GM12873 (cell line): ENCODE measurements at regions not wholly inside any gene's neighbourhood (a gene's known extent, or its start where the extent isn't known, plus 50 kb on each side); places are given as distances from the start of the nearest gene placed in this dataset.

Experiments used
- TF ChIP-seq, protein P1 (sequence below): IDR thresholded peaks from 2 replicates; pipeline ENCODE4 v1.5.1; 2012; ENCODE audit warnings: low read depth, mild to moderate bottlenecking, moderate library complexity, low read length, control low read depth; ENCODE audit not compliant: insufficient read depth; ENCODE audit errors: missing control alignments

DNA sequence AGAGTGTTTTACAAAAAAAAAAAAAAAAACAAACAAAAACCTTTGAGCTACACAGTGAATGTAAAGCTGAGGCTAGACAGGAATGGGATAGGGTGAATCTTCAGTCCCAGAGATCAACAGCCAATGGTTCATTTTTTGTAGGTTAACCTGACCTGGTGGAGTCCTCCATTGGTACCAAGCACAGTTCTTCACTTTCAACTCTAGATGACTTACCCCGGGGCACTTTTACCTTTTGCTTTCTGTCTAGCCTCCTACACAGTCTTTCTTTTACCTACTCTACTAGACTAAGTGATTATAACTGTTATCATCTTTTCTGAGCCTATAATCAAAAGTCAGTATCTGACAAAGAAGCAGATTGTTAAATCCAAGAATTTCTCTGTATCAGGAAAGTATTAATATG is 50.9 kb downstream of the ANXA2R start:
- TF ChIP-seq, protein P1, sequence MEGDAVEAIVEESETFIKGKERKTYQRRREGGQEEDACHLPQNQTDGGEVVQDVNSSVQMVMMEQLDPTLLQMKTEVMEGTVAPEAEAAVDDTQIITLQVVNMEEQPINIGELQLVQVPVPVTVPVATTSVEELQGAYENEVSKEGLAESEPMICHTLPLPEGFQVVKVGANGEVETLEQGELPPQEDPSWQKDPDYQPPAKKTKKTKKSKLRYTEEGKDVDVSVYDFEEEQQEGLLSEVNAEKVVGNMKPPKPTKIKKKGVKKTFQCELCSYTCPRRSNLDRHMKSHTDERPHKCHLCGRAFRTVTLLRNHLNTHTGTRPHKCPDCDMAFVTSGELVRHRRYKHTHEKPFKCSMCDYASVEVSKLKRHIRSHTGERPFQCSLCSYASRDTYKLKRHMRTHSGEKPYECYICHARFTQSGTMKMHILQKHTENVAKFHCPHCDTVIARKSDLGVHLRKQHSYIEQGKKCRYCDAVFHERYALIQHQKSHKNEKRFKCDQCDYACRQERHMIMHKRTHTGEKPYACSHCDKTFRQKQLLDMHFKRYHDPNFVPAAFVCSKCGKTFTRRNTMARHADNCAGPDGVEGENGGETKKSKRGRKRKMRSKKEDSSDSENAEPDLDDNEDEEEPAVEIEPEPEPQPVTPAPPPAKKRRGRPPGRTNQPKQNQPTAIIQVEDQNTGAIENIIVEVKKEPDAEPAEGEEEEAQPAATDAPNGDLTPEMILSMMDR = no peak

DNA sequence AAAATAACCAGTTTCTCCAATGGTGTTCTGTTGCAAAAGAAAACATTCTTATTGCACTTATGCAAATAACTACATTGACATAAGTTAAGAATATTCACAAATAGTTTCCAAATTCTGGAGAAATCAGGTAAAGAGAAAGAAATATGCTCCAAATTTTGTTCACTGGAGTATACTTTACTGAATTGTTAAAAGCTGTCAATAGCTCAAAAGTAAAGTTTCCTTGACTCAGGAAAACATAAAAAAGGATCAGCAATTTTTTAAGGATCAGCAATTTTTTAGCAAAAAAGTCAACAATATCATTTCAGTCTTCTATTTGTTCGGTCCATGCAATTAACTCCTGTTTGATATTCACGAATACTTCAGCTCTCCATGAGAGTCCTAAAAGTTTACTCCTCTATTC is 51.6 kb downstream of the ANXA2R start:
- TF ChIP-seq, protein P1 = no peak

DNA sequence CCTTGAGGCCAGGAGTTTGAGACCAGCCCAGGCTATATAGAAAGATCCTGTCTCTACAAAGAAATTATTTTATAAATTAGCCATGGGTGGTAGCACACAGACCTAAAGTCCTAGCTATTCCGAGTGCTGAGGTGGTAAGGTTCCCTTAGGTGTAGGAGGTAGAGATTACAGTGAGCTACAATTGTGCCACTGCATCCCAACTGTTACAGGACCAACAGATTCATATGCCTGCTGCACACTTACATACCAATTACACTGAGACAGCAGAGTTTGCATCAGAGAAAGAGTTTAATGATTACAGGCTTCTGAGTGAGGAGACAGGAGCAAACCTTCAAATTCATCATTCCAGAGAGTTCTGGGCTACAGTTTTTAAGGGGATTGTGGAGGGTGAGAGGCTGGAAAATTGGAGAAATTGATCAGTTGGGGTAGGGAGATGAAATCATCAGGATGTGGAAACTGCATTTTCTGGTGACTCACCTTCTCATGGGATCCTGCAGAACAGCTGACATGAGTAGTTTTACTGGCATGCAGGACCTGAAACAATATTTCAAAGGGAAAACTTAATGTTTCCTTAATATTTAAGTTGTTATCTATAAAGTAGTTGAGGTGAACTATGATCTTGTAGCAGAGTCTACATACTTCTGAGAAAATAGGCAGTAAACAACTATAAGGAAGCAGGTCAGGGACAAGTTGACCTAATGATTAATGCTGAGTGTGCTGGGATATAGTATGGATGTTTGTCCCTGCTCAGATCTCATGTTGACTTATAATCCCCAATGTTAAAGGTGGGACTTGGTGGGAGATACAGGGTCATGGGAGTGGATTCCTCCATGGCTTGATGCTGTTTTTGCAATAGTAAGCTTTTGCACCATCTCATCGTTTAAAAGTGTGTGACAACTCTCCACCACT is 54.7 kb downstream of the ANXA2R start:
- TF ChIP-seq, protein P1 = no peak

DNA sequence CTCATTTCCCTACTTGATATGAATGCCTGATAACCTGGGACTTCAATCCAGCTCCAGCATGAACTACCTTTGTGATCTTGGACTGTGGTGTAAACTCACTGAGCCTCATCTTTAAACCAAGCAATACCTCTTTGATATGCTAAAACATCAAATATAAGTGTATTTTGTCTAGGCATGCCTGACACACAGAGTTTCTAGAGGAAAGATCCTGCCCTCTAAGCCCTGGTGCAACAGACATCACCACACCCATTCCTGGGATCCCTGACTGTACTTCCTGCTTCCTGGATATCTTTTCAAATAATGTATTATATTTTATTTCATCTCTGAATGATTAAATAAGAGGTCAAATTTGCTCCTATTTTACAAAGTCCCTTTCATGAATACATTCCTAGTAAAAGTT is 55.8 kb downstream of the ANXA2R start:
- TF ChIP-seq, protein P1 = no peak

DNA sequence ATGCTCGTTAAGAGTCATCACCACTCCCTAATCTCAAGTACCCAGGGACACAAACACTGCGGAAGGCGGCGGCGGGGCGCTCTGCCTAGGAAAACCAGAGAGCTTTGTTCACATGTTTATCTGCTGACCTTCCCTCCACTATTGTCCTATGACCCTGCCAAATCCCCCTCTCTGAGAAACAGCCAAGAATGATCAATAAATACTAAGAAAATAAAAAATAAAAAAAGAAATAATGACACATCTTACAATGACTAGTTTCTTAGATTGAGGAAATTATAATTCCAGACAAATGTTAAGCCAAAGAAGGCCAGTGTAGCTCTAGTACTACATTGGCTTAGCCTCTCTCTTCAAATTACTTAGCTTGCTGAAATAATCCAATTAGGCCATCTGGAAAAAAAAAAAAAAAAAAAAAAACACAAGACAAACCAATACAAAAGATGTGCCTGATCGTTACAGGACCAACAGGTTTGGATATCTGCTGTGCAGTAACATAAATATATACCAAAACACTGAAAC is 58.0 kb downstream of the ANXA2R start:
- TF ChIP-seq, protein P1 = no peak

DNA sequence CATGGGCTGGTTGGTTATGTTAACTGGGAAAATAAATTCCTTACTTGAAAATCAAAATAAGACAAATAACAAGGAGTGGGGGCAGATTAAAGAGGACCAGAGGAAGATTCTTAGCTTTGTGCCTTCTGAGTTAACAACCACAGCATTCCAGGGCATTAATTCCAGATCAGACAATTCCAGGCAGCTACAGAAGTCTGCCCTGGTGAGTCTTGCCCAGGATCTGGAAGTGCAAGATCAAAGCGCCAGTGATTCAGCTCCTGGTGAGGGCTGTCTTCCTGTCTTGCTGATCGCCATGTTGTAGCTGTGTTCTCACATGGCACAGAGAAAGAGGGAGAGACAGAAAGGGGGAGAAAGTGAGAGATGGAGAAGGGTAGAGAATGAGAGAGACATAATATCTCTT is 65.6 kb downstream of the ANXA2R start:
- TF ChIP-seq, protein P1 = no peak

DNA sequence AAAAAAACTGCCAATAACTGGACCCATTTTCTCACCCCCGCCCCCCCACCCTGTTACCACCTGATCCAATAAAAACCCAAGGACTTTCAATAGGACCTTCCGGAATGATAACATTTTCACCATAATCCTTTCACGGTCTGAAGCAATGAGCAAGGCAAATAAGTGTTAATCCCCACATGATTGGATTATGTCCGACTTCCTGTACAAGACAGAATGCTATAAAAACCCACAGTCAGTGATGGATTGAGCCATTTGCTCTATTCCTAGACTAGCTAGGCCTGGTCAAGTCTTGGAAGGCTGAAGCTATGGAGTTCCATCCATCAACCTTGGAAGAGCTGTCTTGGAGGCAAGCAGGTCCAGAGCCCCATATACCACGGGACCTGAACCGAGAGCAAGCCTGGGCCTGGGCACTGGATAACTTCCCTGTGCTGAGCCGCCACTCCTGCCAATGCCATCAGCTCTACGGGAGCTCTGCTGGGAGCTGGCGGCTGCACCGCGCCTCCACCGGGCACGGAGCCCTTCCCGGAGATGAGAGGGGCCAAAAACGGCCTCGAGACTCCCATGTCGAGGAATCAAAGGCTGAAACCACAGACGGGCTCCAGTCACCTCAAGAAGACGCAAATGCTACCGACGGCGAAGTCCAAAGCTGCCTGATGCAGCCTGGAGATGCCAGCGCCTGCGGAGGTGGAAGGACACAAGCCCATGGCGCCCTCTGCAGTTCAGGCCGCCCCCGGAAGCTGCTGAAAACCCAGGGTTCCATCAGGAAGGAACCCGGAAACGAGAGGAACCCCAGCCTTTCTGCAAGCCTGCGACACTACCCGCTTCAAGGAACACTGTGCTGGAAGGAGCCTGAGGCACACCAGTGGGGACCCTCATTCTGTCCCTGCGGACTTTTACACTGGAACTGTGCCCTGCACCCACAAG is 69.2 kb downstream of the ANXA2R start:
- TF ChIP-seq, protein P1 = no peak
